ENCODE measurements at regions not wholly inside any gene's neighbourhood (a gene's known extent, or its start where the extent isn't known, plus 50 kb on each side); places are given as distances from the start of the nearest gene placed in this dataset.

GRCh38 chr18:78762753-78763152 lies 216.9 kb upstream of the SALL3 start:
- no peak for DNase-seq

- DNase-seq = no peak
Observed at GRCh38 chr18:78764544-78764943, 215.1 kb upstream of the SALL3 start.

- no peak for DNase-seq
Observed at GRCh38 chr18:78765142-78765541, 214.5 kb upstream of the SALL3 start.

DNA sequence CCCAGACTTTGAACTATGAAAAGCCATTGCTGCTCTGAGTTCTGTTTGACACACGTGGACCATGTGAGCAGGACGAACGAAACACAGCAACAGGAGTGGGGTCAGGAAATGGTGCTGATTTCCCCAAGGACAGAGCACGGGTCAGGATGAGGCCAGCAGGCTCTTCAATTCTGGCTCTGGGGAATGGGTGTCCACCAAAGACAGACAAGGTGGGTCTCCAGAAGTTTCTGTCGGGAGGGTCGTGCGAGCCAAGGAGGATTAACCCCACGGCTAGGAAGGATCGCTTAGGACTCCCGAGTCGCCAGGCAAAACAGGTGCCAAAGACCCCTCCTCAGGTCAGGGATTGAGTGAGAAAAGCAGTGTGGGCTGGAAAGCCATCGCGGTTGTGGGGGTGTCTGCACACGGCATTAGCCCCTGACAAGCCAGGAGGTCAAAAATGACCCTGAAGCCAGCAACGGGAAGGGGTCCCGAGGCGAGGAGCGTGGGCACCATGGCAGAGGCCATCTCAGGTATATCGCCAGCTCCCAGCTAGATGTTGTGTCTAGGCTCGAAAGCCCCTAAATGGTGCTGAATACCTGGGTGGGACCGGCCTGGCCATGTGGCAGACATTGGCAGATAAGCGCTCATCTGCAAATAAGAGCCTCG lies 213.9 kb upstream of the SALL3 start:
- no peak for DNase-seq

DNA sequence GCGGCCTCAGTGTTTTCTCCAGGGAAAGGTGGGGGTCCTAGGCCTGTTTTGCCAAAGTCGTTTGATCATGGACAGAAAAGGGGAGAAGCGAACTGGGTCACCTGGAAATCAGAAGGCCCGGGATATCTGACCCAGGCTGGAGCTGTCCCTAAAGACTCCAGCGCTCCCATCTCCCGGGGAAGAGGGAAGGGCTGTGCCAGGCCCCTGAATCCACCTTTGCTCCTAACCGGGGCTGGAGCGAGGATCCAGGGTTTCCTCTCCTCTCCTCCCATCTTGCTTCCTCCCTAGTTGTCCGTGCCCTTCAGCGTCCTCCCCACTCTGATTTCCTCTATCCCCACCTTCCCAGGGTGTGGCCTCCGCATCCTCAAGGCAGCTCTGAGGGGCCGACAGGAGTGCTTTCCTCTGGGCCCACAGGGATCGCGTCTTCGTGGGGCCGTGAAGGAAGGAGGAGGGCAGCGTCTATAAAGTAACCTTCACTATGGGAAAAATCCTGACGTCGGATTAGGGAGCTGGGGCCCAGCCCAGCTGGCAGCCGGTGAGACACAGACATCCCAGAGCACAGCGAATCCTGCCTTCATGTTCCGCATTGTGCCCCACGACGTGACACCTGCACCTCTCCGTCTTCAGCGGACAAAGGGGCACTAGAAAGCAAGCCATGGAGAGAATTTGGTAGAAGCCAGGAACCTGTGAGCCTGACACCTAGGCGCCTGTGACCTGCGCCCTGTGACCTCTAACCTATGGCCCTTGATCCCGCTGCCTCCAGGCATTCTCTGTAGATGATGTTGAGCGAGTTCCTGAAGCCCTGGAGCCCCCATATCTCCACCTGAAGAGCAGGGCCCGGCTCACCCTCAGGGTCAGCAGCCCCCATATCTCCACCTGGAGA lies 212.7 kb upstream of the SALL3 start:
- no peak for DNase-seq

- DNase-seq = no peak
Observed at GRCh38 chr18:78767648-78768071, 212.0 kb upstream of the SALL3 start.

DNA sequence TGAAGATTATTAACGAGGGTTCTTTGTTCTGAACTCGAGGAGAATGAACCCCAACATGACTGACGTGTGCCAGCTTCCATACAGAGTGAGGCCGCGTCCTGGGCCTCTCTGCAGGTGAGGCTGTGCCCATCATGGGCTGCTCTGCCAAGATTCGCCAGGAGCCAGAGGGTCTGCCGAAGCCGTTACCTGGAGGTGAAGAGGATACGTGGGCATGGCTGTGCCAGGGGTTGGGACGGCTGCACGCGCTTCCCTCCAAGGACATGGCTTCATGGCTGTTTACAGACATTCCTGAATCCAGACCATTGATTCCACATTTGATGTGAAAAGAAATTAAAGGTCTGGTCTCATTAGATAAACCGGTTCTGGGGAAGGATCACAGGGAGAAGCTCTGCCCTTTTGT lies 211.4 kb upstream of the SALL3 start:
- DNase-seq = no peak

GRCh38 chr18:78768656-78769501 lies 210.7 kb upstream of the SALL3 start:
- DNase-seq = no peak

- no peak for DNase-seq
Observed at GRCh38 chr18:78769502-78770105, 210.0 kb upstream of the SALL3 start.

GRCh38 chr18:78770139-78770822 lies 209.3 kb upstream of the SALL3 start:
- DNase-seq = no peak

DNA sequence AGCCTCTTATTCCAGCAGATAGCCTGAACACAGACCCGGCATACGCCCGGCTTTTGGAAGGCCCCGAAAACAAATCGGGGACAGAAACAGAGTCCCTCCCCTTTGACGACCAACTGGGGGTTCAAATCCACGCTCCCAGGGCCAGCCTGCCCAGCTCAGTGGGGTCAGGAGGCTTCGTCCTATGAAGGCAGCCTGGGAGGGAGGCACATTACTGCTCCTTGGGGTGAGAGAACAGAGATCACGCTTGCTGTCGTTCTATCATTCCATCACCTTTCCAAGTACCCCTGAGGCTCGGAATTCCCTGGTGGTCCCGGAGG lies 208.8 kb upstream of the SALL3 start:
- no peak for DNase-seq

DNA sequence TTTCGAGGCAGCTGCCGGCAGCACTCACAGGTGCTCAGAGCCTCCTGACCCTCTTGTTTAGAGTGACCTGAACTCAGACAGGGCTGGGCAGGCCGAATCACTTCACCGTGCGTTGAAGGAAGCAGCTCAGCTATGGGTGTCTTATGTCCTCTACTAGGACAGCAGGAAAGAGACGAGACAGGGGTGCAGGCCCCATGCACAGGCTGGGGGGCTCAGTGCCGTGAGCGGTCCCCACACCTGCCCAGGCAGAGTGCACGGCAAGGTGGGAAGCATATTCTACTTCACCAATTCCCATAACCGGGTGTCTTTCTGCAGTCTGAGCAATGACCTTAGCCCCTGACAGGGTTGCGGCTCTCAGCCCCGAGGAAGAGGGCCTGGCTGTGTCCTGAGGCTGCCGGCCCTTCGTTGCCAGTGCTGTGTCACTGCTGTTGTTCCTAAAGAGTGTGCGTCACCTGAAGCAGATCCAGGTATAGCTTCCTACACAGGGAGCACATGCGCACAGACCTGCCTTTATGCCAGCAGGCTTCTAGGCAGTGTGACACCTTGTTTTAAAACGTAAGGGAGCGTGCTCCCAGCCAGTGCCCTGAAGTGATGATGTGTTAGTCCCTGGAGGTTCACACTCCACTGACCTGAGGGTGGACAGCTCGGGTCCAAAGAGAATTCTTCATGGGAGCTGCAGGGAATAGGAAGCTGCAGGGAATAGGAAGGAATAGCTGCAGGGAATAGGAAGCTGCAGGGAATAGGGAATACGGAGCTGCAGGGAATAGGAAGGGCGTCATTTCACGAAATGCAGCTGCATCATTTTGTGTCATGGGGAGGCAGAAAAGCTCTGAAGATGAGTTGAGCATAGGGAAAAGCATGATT lies 207.9 kb upstream of the SALL3 start:
- no peak for DNase-seq

DNA sequence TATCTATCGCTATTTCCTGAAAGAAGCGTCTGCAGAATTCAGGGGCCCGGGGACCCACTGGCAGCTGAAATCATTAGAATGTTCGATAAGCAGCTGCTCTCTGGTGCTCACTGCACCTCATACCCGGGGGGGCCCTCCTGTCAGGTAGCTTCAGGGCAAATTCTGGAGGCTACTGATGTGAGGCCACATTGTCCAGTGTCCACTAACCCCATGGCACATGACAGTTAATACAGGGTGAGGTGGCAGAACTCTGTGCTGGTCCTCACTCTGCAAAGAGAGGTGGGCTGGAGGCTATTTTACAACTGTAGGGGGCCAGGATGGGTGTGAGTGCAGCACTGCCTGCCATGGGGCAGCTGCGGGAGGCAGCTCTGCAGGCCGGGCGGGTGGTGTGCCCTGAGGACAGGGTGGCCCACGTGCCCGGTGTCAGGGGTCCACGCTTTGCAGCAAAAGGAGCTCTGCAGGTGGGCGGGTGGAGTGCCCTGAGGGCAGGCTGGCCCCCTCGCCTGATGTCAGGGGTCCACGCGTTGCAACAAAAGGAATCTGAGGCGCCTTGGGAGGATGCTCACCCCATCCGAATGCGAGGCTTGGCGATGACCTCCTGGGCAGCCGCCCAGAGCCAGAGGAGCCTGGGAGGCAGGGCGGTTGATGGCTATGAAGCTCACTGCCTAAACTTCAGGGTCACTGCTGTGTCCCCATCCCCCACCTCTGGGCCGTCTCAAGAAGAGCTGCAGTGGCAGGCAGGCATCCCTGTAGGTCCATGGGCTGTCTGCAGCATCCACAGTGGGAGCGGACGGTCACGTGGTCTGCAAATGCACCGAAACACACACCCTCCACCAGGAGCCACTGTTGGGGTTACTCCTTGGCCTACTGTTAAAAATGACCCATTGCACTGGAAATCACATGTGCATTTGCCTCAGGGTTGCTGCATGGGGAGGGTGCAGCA lies 207.0 kb upstream of the SALL3 start:
- DNase-seq = no peak

DNA sequence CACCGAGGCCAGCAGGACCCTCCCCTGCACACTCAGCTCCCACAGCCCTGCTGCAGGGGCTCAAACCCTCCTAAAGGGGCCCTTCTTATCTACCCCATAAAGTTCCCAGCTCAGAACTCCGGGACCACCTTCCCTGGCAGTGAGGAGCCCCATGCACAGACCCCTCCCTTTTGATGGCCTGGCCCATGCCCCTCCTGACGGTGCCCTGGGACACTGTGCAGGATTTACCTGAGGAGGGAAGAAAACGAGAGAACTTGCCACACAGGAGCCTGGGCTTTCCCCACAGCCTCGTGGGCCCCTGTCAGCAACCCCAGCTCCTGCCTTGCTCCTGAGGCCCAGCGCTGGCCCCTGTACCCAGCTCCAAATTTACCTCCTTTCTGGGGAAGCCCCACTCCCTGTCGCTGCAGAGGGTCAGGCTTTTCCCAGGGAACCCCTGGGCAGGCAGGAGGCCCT lies 206.3 kb upstream of the SALL3 start:
- no peak for DNase-seq

DNA sequence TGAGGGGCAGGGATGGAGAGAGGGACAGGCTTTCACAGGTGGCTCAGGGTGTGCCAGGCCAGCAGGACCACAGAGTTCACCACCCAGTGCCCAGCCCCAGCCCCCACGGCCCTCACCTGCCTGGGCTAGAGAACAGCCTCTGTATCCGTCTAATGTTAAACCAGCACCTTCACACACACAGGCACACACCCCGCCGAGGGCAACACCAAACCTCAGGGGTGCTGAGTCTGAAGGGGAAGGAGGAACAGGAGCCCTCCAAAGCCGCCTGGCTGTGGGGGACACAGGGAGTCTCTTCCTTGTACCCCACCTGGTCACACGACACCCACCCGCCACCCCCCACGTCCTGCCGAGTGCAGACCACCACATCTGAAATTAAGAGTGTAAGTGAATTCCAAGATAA lies 205.8 kb upstream of the SALL3 start:
- no peak for DNase-seq

- DNase-seq = no peak
Observed at GRCh38 chr18:78774741-78775141, 204.9 kb upstream of the SALL3 start.

GRCh38 chr18:78776151-78776550 lies 203.5 kb upstream of the SALL3 start:
- no peak for DNase-seq

DNA sequence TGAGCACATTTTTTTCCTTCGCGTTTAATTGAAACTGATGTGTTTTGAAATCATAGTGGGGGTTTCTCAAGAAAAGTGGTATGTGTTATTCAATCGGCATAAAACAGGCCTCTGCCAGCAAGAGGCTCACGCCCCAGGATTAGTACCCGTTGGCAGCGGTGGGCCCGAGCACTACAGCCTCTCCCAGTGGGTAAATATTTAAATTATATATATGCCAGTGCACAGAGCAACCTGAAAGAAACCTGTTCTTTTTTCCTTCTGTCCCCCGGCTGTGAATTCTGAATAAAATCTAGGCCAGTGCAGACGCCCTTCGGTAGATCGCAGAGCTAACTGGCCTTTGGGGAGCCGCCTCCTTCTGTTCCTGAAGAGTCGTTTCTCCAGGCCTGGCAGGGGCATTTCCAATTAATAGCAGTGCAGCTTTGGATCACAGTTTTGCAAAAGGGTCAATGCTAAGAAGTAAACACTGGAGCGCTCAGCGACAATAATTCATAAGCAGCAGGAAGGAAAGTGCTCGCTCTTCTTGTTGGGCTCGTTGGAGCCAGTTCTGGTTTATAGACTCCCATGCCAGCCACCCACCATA lies 202.8 kb upstream of the SALL3 start:
- DNase-seq = no peak

GRCh38 chr18:78777992-78778391 lies 201.6 kb upstream of the SALL3 start:
- DNase-seq = no peak

All from skin of body (tissue), 1 donor.